ENCODE measurements at regions not wholly inside any gene's neighbourhood (a gene's known extent, or its start where the extent isn't known, plus 50 kb on each side); places are given as distances from the start of the nearest gene placed in this dataset.

GRCh38 chr14:106837870-106838269, 1311.5 kb downstream of the TMEM121 start:
- in situ Hi-C loops (cut with MboI; ENCODE audit: low pct_unique_long_range_greater_than_20kb, low sequenced_read_pairs, unreplicated experiment) = no loop called here

GRCh38 chr14:106838991-106839769, 1312.8 kb downstream of the TMEM121 start:
- in situ Hi-C loops (cut with MboI; ENCODE audit: low pct_unique_long_range_greater_than_20kb, low sequenced_read_pairs, unreplicated experiment) = no loop called here
- DNase-seq (ENCODE audit: low spot score) = no peak
- no peak for TF ChIP-seq CTCF (IDR thresholded peaks at IDR 0.05; ENCODE audit: extremely low read depth, insufficient read depth, missing control alignments)

More at GRCh38 chr14:106837870-106838269, 1311.5 kb downstream of the TMEM121 start:
- TF ChIP-seq CTCF (IDR thresholded peaks at IDR 0.05; ENCODE audit: extremely low read depth, insufficient read depth, missing control alignments) = no peak
- DNase-seq (ENCODE audit: low spot score) = no peak

- peak; percentile 43 for TF ChIP-seq CTCF (IDR thresholded peaks at IDR 0.05; ENCODE audit: extremely low read depth, insufficient read depth, missing control alignments)
- no peak for DNase-seq (ENCODE audit: low spot score)
- in situ Hi-C loops (cut with MboI; ENCODE audit: low pct_unique_long_range_greater_than_20kb, low sequenced_read_pairs, unreplicated experiment) = no loop called here
Observed at GRCh38 chr14:106840258-106840657, 1313.9 kb downstream of the TMEM121 start.

GRCh38 chr14:106840991-106841390, 1314.6 kb downstream of the TMEM121 start:
- in situ Hi-C loops (cut with MboI; ENCODE audit: low pct_unique_long_range_greater_than_20kb, low sequenced_read_pairs, unreplicated experiment) = no loop called here

GRCh38 chr14:106841701-106842100, 1315.3 kb downstream of the TMEM121 start:
- DNase-seq (ENCODE audit: low spot score) = no peak
- no peak for TF ChIP-seq CTCF (IDR thresholded peaks at IDR 0.05; ENCODE audit: extremely low read depth, insufficient read depth, missing control alignments)
- in situ Hi-C loops (cut with MboI; ENCODE audit: low pct_unique_long_range_greater_than_20kb, low sequenced_read_pairs, unreplicated experiment) = no loop called here

More at GRCh38 chr14:106840991-106841390, 1314.6 kb downstream of the TMEM121 start:
- no peak for TF ChIP-seq CTCF (IDR thresholded peaks at IDR 0.05; ENCODE audit: extremely low read depth, insufficient read depth, missing control alignments)
- no peak for DNase-seq (ENCODE audit: low spot score)

- in situ Hi-C loops (cut with MboI; ENCODE audit: low pct_unique_long_range_greater_than_20kb, low sequenced_read_pairs, unreplicated experiment) = no loop called here
- no peak for DNase-seq (ENCODE audit: low spot score)
- peak; percentile 39 for TF ChIP-seq CTCF (IDR thresholded peaks at IDR 0.05; ENCODE audit: extremely low read depth, insufficient read depth, missing control alignments)
Observed at GRCh38 chr14:106842687-106843086, 1316.3 kb downstream of the TMEM121 start.
